GM10248 (cell line): ENCODE measurements at regions not wholly inside any gene's neighbourhood (a gene's known extent, or its start where the extent isn't known, plus 50 kb on each side); places are given as distances from the start of the nearest gene placed in this dataset.
"Not testable (repeated sequence)": the region's sequence is repeated elsewhere in the genome, so short reads cannot be mapped to it uniquely, and the experiment has no call there.

ENCODE experiments used
- CTCF ChIA-PET: fragments of 300-600 bp; sonication (Branson Sonifier 250); formaldehyde crosslinking; extraction: SDS; loops from one replicate; lab custom pipeline; 2021; ENCODE audit warnings: antibody characterized with exemption; lab: Yijun Ruan, JAX
- POLR2A ChIA-PET: fragments of 350-650 bp; sonication (Branson Sonifier 250); formaldehyde crosslinking; extraction: SDS; loops from one replicate; lab custom pipeline; 2020; ENCODE audit warnings: antibody characterized with exemption; lab: Yijun Ruan, JAX
- DNase-seq: peaks from one replicate; pipeline ENCODE4 v3.0.0; 2012; ENCODE audit errors: extremely low spot score
- TF ChIP-seq, protein P1 (sequence below): IDR thresholded peaks from 2 replicates; pipeline ENCODE4 v1.5.1; 2012; ENCODE audit warnings: mild to moderate bottlenecking, low read depth; ENCODE audit errors: extremely low read depth, missing control alignments, control extremely low read depth

DNA sequence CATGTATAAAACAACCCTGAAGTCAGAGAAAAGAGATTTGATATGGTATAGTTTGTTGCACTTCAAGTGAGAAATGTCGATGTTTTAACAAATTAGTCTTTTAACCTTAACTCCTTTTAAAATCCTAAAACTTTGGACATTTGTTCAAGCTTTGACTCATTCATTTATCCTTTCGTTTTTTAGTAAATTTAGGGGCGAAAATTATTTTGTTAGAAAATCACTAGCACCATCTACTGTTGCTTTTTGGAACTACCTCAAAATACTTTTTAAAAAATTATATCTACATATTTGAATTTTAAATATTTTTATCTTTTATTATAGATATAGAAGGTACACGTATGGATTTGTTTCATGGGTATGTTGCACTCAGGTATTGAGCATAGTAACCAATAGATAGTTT is 165.1 kb upstream of the POF1B start:
- CTCF ChIA-PET: interaction anchor here (1.0 to 1.4 kb wide), 3 partner anchors 429 to 447 kb away, joined by 3 to 4 read pairs (median 3); no protein-coding TSS in a partner anchor
- POLR2A ChIA-PET: no interaction called here
- no peak for DNase-seq
- TF ChIP-seq, protein P1, sequence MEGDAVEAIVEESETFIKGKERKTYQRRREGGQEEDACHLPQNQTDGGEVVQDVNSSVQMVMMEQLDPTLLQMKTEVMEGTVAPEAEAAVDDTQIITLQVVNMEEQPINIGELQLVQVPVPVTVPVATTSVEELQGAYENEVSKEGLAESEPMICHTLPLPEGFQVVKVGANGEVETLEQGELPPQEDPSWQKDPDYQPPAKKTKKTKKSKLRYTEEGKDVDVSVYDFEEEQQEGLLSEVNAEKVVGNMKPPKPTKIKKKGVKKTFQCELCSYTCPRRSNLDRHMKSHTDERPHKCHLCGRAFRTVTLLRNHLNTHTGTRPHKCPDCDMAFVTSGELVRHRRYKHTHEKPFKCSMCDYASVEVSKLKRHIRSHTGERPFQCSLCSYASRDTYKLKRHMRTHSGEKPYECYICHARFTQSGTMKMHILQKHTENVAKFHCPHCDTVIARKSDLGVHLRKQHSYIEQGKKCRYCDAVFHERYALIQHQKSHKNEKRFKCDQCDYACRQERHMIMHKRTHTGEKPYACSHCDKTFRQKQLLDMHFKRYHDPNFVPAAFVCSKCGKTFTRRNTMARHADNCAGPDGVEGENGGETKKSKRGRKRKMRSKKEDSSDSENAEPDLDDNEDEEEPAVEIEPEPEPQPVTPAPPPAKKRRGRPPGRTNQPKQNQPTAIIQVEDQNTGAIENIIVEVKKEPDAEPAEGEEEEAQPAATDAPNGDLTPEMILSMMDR: no peak

DNA sequence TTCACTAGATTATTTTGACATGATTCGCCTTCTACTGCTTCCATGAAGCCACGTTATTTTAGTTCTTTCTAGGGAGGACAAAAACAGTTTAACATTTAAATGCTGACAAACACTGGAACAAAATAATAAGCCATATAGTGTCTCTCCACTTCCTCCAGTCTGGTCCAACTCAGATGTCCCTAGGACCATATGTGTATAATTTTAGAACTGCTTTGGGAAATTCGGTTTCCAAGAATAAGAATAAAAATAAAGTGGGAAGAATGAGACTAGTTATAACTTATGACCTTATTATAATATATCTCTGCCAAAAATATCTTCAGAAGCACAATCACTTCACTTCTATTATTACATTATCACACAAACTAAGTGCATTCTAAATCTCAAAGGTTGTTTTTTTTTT is 164.4 kb upstream of the POF1B start:
- POLR2A ChIA-PET: no interaction called here
- TF ChIP-seq, protein P1: no peak
- CTCF ChIA-PET: interaction anchor here (1.3 kb wide), 1 partner anchor 432 kb away, joined by 3 read pairs; no protein-coding TSS in a partner anchor
- DNase-seq: no peak

DNA sequence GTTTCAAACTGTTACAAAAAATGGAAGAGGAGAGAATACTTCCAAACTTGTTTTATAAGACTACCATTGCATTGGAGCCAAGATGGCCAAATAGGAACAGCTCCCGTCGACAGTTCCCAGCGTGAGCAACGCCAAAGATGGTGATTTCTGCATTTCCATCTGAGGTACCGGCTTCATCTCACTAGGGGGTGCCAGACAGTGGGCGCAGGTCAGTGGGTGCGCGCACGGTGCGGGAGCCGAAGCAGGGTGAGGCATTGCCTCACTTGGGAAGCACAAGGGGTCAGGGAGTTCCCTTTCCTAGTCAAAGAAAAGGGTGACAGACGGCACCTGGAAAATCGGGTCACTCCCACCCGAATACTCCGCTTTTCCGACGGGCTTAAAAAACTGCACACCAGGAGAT is 149.7 kb upstream of the POF1B start:
- CTCF ChIA-PET, DNase-seq, POLR2A ChIA-PET: not testable (repeated sequence)

DNA sequence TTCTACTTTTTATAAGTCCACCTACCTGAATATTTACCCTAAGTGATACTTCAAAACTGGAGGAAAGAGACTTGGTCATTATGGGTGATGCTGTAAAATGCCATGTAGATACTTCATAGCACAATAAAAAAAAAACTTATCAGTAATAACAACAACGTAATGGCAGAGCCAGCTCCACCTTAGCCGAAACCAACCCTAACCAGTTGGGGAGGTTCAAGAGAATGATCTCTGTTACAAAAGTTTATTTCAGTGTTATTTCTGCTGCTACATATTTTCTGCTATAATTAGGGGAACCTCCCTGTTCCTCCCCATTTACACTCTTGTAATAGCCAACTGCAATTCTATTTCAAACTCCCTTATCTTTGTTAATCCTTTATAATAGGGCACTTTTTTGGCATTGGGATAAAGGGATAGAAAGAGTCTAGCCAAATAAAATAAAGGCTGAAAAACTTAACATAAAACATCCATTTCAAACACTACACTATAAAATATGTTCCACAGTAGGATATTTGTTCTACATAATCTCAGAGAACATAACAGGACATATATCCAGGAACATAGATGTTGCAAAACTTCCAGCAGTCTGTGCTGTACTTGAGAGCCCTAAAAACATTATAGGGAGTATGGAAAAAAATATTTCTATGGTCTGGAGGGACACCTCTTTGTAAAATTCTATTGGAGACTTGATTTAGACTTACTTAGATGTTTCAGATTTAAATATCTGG is 138.7 kb upstream of the POF1B start:
- ChIA-PET CTCF (no interaction called here), POLR2A (no interaction called here)
- DNase-seq: no peak
- TF ChIP-seq, protein P1: no peak

DNA sequence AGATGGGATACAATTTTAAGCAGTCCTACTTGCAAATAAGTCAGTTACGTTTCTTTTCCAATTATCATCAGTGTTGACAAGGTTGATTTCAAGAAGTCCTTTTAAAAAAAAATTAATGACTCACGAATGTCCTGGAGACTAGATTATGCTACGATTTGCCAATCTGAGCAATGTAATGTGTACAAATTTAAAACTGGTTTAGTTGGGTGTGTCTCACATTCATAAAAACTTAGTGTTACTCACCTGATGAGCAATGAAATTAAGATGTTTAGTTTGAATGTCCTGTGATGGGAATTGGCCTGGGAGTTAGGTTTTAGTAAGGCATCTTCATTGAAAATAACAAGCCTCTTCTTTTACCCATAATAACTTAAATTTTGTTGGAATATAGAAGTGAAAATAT is 136.7 kb upstream of the POF1B start:
- TF ChIP-seq, protein P1: no peak
- no peak for DNase-seq
- CTCF ChIA-PET: no interaction called here

DNA sequence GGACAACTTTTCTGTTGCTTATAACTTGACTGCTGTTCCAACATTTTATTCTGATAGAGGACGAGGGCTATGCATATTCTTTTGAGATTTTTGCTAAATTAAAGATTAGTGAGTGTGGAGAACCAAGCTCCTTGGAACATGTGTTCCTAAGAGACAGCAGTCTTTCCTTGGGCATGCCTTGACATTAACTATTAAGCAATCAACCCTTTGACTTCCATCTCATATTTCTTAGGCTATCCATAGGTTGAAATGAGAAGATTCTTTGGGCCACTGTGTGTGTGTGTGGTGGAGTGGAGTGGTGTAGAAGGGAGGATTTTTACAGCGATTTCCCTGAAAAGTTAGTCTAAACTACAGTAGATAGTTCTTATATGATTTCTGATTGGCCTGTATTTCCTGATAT is 127.4 kb upstream of the POF1B start:
- no peak for DNase-seq
- ChIA-PET CTCF (no interaction called here), POLR2A (no interaction called here)
- TF ChIP-seq, protein P1: no peak

More for the DNA sequence above, 136.7 kb upstream of the POF1B start:
- POLR2A ChIA-PET: no interaction called here

DNA sequence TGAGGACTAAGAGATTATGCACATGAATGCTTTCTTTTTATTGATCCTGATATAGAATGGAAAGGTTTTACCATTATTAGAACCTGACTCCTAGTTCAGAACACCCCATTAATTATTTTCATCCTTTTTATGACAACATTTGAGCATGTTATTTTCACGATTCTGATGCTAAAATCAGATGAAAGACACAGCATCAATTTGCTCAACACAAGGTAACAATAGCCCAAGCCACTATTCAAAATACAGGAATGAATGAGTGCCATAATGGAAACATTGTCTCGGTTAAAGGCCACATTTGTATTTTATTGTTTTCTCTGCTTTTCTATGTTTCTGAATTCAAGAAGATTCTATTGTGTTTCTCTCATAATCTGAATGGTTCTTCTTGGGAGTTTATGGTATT is 126.3 kb upstream of the POF1B start:
- POLR2A ChIA-PET: no interaction called here
- CTCF ChIA-PET: no interaction called here
- DNase-seq: no peak
- TF ChIP-seq, protein P1: no peak
